Body of pancreas (tissue), 4 donors: ENCODE measurements at regions not wholly inside any gene's neighbourhood (a gene's known extent, or its start where the extent isn't known, plus 50 kb on each side); places are given as distances from the start of the nearest gene placed in this dataset.

Experiments
- ATAC-seq: fragments of 150-250 bp; one replicate; pipeline ENCODE4 v1.9.1; 2016
- DNase-seq, 4 donors: peaks; one replicate each; pipeline ENCODE4 v3.0.0-alpha.2; 2019
- H3K27ac ChIP-seq, 4 donors: fragments of 200-600 bp; sonication (generic); 1 replicate in 3 of 4; 2 replicates in 1 of 4; pipeline versions ENCODE4 v1.5.1 to v1.6.1; 2016 to 2019; ENCODE audit warnings: mild to moderate bottlenecking in 1 of 4, mixed read lengths in 1 of 4, moderate library complexity in 1 of 4
- H3K27me3 ChIP-seq, 2 donors: fragments of 200-600 bp; sonication (generic); one replicate each; pipeline ENCODE4 v1.6.0; 2016; ENCODE audit warnings: mild to moderate bottlenecking in 1 of 2
- H3K36me3 ChIP-seq, 2 donors: fragments of 200-600 bp; sonication (generic); replicated peaks in 1 of 2; 2 replicates each; pipeline ENCODE4 v1.5.1; 2016; ENCODE audit warnings: low read depth in 2 of 2; ENCODE audit not compliant: insufficient read depth in 1 of 2
- H3K4me1 ChIP-seq: fragments of 200-600 bp; sonication (generic); one replicate; pipeline ENCODE4 v1.6.0; 2016
- H3K4me3 ChIP-seq, 2 donors: fragments of 200-600 bp; sonication (generic); 1 replicate in 1 of 2; 2 replicates in 1 of 2; pipeline ENCODE4 v1.5.1; 2016 to 2019
- H3K9me3 ChIP-seq, 3 donors: fragments of 200-600 bp; sonication (generic); 1 replicate in 2 of 3; 2 replicates in 1 of 3; pipeline ENCODE4 v1.5.1; 2016
- POLR2A ChIP-seq, 3 donors: fragments of 450-650 bp; IDR thresholded peaks; one replicate each; pipeline ENCODE4 v1.6.1; 2016; ENCODE audit warnings: antibody characterized with exemption in 3 of 3, mild to moderate bottlenecking in 2 of 3
- WGBS, 2 donors: methylation state at CpG; one replicate each; pipeline ENCODE4 v1.1.5; 2017; 5-methylcytosine and 5-hydroxymethylcytosine counted together
- intact Hi-C: fragments of 100-400 bp; cut with DNase I; formaldehyde crosslinking; loops from one replicate; pipeline ENCODE4 v1.15.1; 2023
- TF ChIP-seq, protein P1 (sequence below), 7 experiments: fragments of 450-650 bp in 4 of 7; fragments of 200-600 bp in 3 of 7; sonication (generic) in 3 of 7; IDR thresholded peaks; one replicate each; pipeline ENCODE4 v1.5.1; 2016 to 2019; ENCODE audit warnings: antibody characterized with exemption in 7 of 7

DNA sequence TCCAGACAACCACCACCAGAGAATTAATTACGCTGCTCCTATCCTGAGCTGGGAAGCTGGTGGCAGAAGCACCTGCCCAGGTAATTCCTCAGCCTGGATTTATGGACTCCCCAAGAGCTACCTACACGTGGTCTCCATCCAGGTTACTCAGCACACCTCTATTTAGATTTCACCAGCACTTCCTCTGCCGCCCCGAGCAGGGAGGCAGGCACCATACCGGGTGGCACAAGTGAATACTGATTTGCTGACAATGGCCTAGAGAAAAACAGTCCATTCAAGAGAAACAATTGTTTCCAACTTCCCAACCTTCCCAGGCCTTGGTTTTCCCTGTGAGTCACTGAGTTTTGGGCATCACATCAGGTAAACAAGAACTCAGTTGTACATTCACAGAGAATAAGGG is 134.3 kb downstream of the MATN1 start:
- Histone ChIP-seq H3K4me1 (no peaks in the 10 kb centered on the region), H3K27ac (no peak overlapping the region), H3K27me3 (no peaks in the 10 kb centered on the region), H3K4me3 (no peak overlapping the region), H3K36me3 (no peaks in the 10 kb centered on the region), H3K9me3 (peaks cover 0 to 4% (median 0%) of the 10 kb centered on the region in 3 donors)
- no peak for DNase-seq
- intact Hi-C loops, result no loop called here
- no peak for TF ChIP-seq POLR2A (IDR thresholded peaks at IDR 0.05)
- 58 to 70% methylated on average over 5 of the region's 5 CpGs for WGBS, 2 donors
- no peak for ATAC-seq

DNA sequence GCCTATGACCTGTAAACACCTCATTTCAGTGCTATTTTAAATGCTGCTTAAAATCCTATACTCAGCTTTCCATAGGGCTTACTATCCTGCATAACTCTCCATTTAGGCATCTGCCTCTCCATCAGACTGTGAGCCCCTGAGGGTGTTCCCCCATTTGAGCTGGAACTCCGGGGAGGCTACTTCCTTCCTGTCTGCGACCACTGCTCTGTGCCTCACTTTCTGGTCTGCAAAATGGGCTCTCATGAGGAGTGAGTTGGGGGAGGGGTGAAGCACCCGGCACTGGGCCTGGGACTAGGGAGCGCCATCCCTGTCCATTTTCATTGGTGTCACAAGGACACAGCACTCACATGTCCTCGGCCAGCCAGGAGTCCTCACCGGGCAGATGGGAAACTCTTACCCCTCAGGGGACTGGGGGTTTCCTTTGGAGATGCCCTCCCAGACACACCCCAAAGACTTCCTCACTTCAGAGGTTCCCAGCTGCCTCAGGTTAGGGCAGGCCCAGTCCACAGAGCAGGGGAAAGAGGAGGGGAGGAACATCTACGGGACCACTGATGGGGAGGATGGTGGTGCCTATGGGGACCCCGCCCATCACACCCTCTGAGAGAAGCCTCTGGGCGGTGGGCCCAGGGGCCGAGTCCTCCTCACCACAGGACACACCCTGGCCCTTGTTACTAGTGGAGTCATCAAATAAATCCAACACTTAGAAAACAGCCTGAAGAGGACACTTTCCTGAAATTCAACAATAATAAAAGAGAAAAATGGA is 134.9 kb downstream of the MATN1 start:
- ATAC-seq, result no peak
- H3K4me1 ChIP-seq, result no peaks in the 10 kb centered on the region
- WGBS, 2 donors, result 80 to 82% methylated on average over 8 to 10 of the region's 10 CpGs
- no peaks in the 10 kb centered on the region for H3K36me3 ChIP-seq
- no peak for DNase-seq
- intact Hi-C loops, result no loop called here
- H3K4me3 ChIP-seq, result no peak overlapping the region
- no peaks in the 10 kb centered on the region for H3K27me3 ChIP-seq
- TF ChIP-seq, protein P1, sequence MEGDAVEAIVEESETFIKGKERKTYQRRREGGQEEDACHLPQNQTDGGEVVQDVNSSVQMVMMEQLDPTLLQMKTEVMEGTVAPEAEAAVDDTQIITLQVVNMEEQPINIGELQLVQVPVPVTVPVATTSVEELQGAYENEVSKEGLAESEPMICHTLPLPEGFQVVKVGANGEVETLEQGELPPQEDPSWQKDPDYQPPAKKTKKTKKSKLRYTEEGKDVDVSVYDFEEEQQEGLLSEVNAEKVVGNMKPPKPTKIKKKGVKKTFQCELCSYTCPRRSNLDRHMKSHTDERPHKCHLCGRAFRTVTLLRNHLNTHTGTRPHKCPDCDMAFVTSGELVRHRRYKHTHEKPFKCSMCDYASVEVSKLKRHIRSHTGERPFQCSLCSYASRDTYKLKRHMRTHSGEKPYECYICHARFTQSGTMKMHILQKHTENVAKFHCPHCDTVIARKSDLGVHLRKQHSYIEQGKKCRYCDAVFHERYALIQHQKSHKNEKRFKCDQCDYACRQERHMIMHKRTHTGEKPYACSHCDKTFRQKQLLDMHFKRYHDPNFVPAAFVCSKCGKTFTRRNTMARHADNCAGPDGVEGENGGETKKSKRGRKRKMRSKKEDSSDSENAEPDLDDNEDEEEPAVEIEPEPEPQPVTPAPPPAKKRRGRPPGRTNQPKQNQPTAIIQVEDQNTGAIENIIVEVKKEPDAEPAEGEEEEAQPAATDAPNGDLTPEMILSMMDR (IDR thresholded peaks at IDR 0.05), result no peak
- no peak for TF ChIP-seq POLR2A (IDR thresholded peaks at IDR 0.05)
- H3K27ac ChIP-seq, result no peak overlapping the region
- peaks cover 0 to 4% (median 0%) of the 10 kb centered on the region in 3 donors for H3K9me3 ChIP-seq

DNA sequence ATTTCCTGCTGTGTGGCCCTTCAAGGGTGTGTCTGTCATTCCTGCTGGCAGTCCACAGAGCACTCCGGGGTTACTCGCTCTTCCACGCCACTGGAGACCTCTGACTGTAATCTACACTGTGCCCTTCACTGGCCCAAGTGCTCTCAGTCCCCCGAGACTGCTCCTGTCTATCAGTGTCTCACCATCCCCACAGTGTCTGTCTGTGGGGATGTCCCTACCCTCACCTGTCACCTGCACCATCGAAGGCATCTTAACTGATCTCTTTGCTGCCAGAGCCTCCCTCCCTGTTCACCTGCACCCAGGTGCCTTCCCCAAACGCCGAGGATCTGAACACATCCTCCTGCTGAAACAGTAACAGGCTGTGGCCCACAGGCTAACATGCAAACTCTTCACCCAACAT is 136.7 kb downstream of the MATN1 start:
- Histone ChIP-seq H3K4me3 (no peak overlapping the region), H3K27me3 (no peaks in the 10 kb centered on the region), H3K36me3 (no peaks in the 10 kb centered on the region), H3K27ac (no peak overlapping the region), H3K9me3 (peaks cover 0 to 4% (median 0%) of the 10 kb centered on the region in 3 donors), H3K4me1 (no peaks in the 10 kb centered on the region)
- ATAC-seq, result no peak
- intact Hi-C loops, result no loop called here
- no peak for DNase-seq
- TF ChIP-seq, protein P1 (IDR thresholded peaks at IDR 0.05), result no peak
- TF ChIP-seq POLR2A (IDR thresholded peaks at IDR 0.05), result no peak
- 70 to 79% methylated on average over 6 to 7 of the region's 7 CpGs for WGBS, 2 donors

DNA sequence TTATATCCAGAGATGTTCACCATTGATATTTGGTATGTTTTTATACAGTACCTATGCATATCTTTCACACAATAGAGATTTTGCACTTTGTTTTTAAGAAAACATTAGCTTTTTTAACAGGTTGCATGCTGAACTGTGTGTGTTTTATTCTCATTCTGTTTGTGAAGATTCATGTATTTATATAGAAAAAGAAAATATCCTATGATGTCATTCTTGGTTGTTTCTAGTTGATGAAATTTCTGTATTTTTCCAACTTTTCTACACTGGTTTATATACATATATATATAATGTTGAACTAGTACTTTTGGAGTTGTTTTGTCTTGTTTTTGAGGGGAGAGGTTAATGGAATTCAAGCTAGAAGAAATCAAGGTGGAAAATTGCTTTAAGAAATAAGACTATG is 143.8 kb downstream of the MATN1 start:
- Histone ChIP-seq H3K27me3 (no peaks in the 10 kb centered on the region), H3K4me3 (no peak overlapping the region), H3K36me3 (no peaks in the 10 kb centered on the region), H3K9me3 (peaks cover 0 to 4% (median 0%) of the 10 kb centered on the region in 3 donors), H3K4me1 (no peaks in the 10 kb centered on the region), H3K27ac (no peak overlapping the region)
- ATAC-seq (no peak), DNase-seq (no peak)
- intact Hi-C loops, result no loop called here
- no peak for TF ChIP-seq POLR2A (IDR thresholded peaks at IDR 0.05)
- TF ChIP-seq, protein P1 (IDR thresholded peaks at IDR 0.05), result no peak

GRCh38 chr1:30575066-30575465 is 148.3 kb downstream of the MATN1 start:
- 57 to 61% methylated on average over 5 of the region's 5 CpGs for WGBS, 2 donors
- Histone ChIP-seq H3K27ac (no peak overlapping the region), H3K27me3 (no peaks in the 10 kb centered on the region), H3K4me3 (no peak overlapping the region), H3K4me1 (no peaks in the 10 kb centered on the region), H3K9me3 (no peaks in the 10 kb centered on the region), H3K36me3 (no peaks in the 10 kb centered on the region)
- TF ChIP-seq, protein P1 (IDR thresholded peaks at IDR 0.05), result no peak
- TF ChIP-seq POLR2A (IDR thresholded peaks at IDR 0.05), result no peak
- DNase-seq, result no peak
- no peak for ATAC-seq
- intact Hi-C loops, result no loop called here
